T-cell (primary cell): ENCODE measurements at regions not wholly inside any gene's neighbourhood (a gene's known extent, or its start where the extent isn't known, plus 50 kb on each side); places are given as distances from the start of the nearest gene placed in this dataset.

Experiments used
- ATAC-seq, 4 experiments: fragments of 200-7000 bp in 3 of 4; fragments of 150-1000 bp in 1 of 4; cut with Tn5 transposase; replicated peaks in 1 of 4; 1 replicate in 3 of 4; 2 replicates in 1 of 4; pipeline ENCODE4 v1.10.0; 2021; ENCODE audit warnings: moderate library complexity in 3 of 4, mild to moderate bottlenecking in 2 of 4, moderate number of reproducible peaks in 1 of 4
- CTCF ChIA-PET, 2 donors: fragments of 300-600 bp; sonication (Branson Sonifier 250); formaldehyde crosslinking; loops; one replicate each; lab custom pipeline; 2022; ENCODE audit warnings: antibody characterized with exemption in 2 of 2; lab: Charles Lee
- POLR2A ChIA-PET, 2 donors: fragments of 300-600 bp; sonication (Branson Sonifier 250); formaldehyde crosslinking; loops; one replicate each; lab custom pipeline; 2022; ENCODE audit warnings: antibody characterized with exemption in 2 of 2; lab: Charles Lee
- DNase-seq, 35 experiments: peaks; one replicate each; pipeline versions ENCODE4 v3.0.0 to v3.0.0-alpha.2; 2013 to 2023
- H3K27ac ChIP-seq: one replicate; pipeline ENCODE4 v1.5.1; 2013; ENCODE audit warnings: low read length
- H3K27me3 ChIP-seq, 2 experiments: replicated peaks in 1 of 2; 1 replicate in 1 of 2; 2 replicates in 1 of 2; pipeline versions ENCODE4 v1.6.1 to v1.7.0; 2013; ENCODE audit warnings: low read length in 1 of 2, mixed read lengths in 1 of 2; ENCODE audit not compliant: control insufficient read depth in 2 of 2, insufficient read depth in 2 of 2; ENCODE audit errors: extremely low read depth in 1 of 2
- H3K36me3 ChIP-seq, 2 donors: 1 replicate in 1 of 2; 2 replicates in 1 of 2; pipeline versions ENCODE4 v1.6.1 to v1.7.0; 2013; ENCODE audit warnings: low read length in 1 of 2; ENCODE audit not compliant: control insufficient read depth in 2 of 2, insufficient read depth in 1 of 2; ENCODE audit errors: extremely low read depth in 1 of 2
- H3K4me1 ChIP-seq, 2 experiments: 1 replicate in 1 of 2; 2 replicates in 1 of 2; pipeline versions ENCODE4 v1.6.1 to v1.7.0; 2013; ENCODE audit warnings: low read length in 2 of 2, mixed read lengths in 1 of 2; ENCODE audit not compliant: insufficient read depth in 2 of 2, control insufficient read depth in 1 of 2; ENCODE audit errors: extremely low read depth in 1 of 2
- H3K4me3 ChIP-seq, 2 donors: 1 replicate in 1 of 2; 2 replicates in 1 of 2; pipeline versions ENCODE4 v1.5.1 to v1.7.0; 2013; ENCODE audit warnings: mild to moderate bottlenecking in 2 of 2, low read length in 1 of 2, moderate library complexity in 1 of 2; ENCODE audit not compliant: control insufficient read depth in 1 of 2; ENCODE audit errors: extremely low read depth in 1 of 2
- H3K9me3 ChIP-seq: 2 replicates; pipeline ENCODE4 v1.7.0; 2013
- H3K27ac Mint-ChIP-seq, 2 donors: one replicate each; pipeline ENCODE4 v1.8.0; 2020 to 2021; ENCODE audit warnings: mild to moderate bottlenecking in 2 of 2, mixed read lengths in 2 of 2
- H3K27me3 Mint-ChIP-seq, 2 donors: one replicate each; pipeline ENCODE4 v1.8.0; 2021 to 2022; ENCODE audit warnings: mixed read lengths in 2 of 2
- H3K36me3 Mint-ChIP-seq: one replicate; pipeline ENCODE4 v1.8.0; 2021; ENCODE audit warnings: mixed read lengths
- H3K4me1 Mint-ChIP-seq, 3 donors: one replicate each; pipeline ENCODE4 v1.8.0; 2020 to 2022; ENCODE audit warnings: mixed read lengths in 3 of 3, mild to moderate bottlenecking in 1 of 3
- H3K4me3 Mint-ChIP-seq, 3 donors: one replicate each; pipeline ENCODE4 v1.8.0; 2020 to 2022; ENCODE audit warnings: mild to moderate bottlenecking in 3 of 3, mixed read lengths in 3 of 3, moderate library complexity in 3 of 3
- H3K9me3 Mint-ChIP-seq, 3 donors: one replicate each; pipeline ENCODE4 v1.8.0; 2020 to 2022; ENCODE audit warnings: mixed read lengths in 3 of 3
- WGBS: methylation state at CpG from one replicate; pipeline ENCODE4 v1.1.5; 2013; ENCODE audit warnings: missing lambda C conversion rate; ENCODE audit not compliant: insufficient coverage; 5-methylcytosine and 5-hydroxymethylcytosine counted together

GRCh38 chr4:159735281-159736207 is 632.7 kb downstream of the RAPGEF2 start:
- Histone ChIP-seq H3K36me3 (no peaks in the 10 kb centered on the region), H3K27me3 (no peaks in the 10 kb centered on the region), H3K9me3 (no peaks in the 10 kb centered on the region), H3K4me1 (no peaks in the 10 kb centered on the region), H3K27ac (no peak overlapping the region), H3K4me3 (no peak overlapping the region)
- CTCF ChIA-PET, result no interaction called here
- Mint-ChIP-seq H3K27ac (no peak overlapping the region), H3K9me3 (peaks cover 0 to 5% (median 3%) of the 10 kb centered on the region in 3 donors), H3K27me3 (no peaks in the 10 kb centered on the region), H3K4me1 (no peaks in the 10 kb centered on the region), H3K4me3 (no peak overlapping the region), H3K36me3 (no peaks in the 10 kb centered on the region)
- DNase-seq, result no peak
- ATAC-seq, result no peak
- WGBS, result 74% methylated on average over 3 of the region's 6 CpGs
- POLR2A ChIA-PET, result no interaction called here

DNA sequence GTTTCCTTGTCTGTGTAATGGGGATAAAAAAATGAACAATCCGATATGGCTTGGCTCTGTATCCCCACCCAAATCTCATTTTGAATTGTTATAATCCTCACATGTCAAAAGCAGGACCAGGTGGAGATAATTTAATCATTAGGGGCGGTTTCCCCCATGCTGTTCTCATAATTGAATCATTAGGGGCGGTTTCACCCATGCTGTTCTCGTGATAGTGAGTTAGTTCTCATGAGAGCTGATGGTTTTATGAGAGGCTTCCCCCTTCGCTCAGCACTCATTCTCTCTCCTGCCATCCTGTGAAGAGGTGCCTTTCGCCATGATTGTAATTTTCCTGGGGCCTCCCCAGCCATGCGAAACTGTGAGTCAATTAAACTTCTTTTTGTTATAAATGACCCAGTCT is 633.5 kb downstream of the RAPGEF2 start:
- Histone ChIP-seq H3K9me3 (no peaks in the 10 kb centered on the region), H3K4me3 (no peak overlapping the region), H3K4me1 (no peaks in the 10 kb centered on the region), H3K27ac (no peak overlapping the region), H3K27me3 (no peaks in the 10 kb centered on the region), H3K36me3 (no peaks in the 10 kb centered on the region)
- Mint-ChIP-seq H3K4me1 (no peaks in the 10 kb centered on the region), H3K9me3 (peaks cover 4 to 12% (median 10%) of the 10 kb centered on the region in 3 donors), H3K4me3 (no peak overlapping the region), H3K36me3 (no peaks in the 10 kb centered on the region), H3K27ac (no peak overlapping the region), H3K27me3 (no peaks in the 10 kb centered on the region)
- POLR2A ChIA-PET, result no interaction called here
- ATAC-seq, result no peak
- CTCF ChIA-PET, result interaction anchor here in 1 of 2 donors (0.6 kb wide), 1 partner anchor 18 kb away, joined by 3 read pairs; no protein-coding TSS in a partner anchor
- WGBS, result no CpG with 5 or more reads among the region's 7 CpGs
- DNase-seq, result no peak

DNA sequence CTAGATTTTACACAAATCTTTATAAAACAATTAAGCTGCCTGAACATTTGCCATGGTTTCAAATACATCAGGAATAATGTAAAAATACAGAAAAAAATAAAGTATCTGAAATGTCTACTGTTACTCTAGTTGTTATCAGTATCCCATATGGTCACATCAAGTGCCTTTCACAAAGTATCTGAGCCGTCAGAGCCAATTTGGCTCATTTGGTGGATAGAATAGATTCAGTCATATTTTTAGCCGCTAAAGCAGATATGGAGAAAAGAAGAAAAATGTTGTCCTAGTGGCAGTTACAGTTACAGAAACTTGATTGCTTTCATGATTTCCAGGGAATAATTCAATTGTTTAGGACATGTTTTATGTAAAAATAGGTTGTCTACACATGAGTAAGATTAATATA is 641.1 kb downstream of the RAPGEF2 start:
- DNase-seq (no peak), ATAC-seq (no peak)
- Mint-ChIP-seq H3K4me3 (no peak overlapping the region), H3K27ac (no peak overlapping the region), H3K36me3 (no peaks in the 10 kb centered on the region), H3K27me3 (no peaks in the 10 kb centered on the region), H3K4me1 (no peaks in the 10 kb centered on the region), H3K9me3 (peaks cover 15 to 25% (median 24%) of the 10 kb centered on the region in 3 donors)
- no peak overlapping the region for H3K27ac ChIP-seq
- H3K9me3 ChIP-seq, result no peaks in the 10 kb centered on the region
- CTCF ChIA-PET, result no interaction called here
- no peak overlapping the region for H3K4me3 ChIP-seq
- H3K36me3 ChIP-seq, result no peaks in the 10 kb centered on the region
- POLR2A ChIA-PET, result no interaction called here
- 0% methylated on average over 1 of the region's 2 CpGs for WGBS
- H3K4me1 ChIP-seq, result no peaks in the 10 kb centered on the region
- H3K27me3 ChIP-seq, result no peaks in the 10 kb centered on the region

GRCh38 chr4:159747983-159748382 is 645.1 kb downstream of the RAPGEF2 start:
- Mint-ChIP-seq H3K4me1 (no peaks in the 10 kb centered on the region), H3K9me3 (peaks cover 4 to 11% (median 9%) of the 10 kb centered on the region in 3 donors), H3K36me3 (no peaks in the 10 kb centered on the region), H3K4me3 (no peak overlapping the region), H3K27ac (no peak overlapping the region), H3K27me3 (no peaks in the 10 kb centered on the region)
- H3K9me3 ChIP-seq, result no peaks in the 10 kb centered on the region
- H3K36me3 ChIP-seq, result no peaks in the 10 kb centered on the region
- no peaks in the 10 kb centered on the region for H3K27me3 ChIP-seq
- POLR2A ChIA-PET, result no interaction called here
- CTCF ChIA-PET, result no interaction called here
- H3K4me1 ChIP-seq, result no peaks in the 10 kb centered on the region
- no peak overlapping the region for H3K27ac ChIP-seq
- H3K4me3 ChIP-seq, result no peak overlapping the region
- DNase-seq (no peak), ATAC-seq (no peak)
- 72% methylated on average over 3 of the region's 3 CpGs for WGBS

- ChIA-PET POLR2A (no interaction called here), CTCF (no interaction called here)
- Histone ChIP-seq H3K4me3 (no peak overlapping the region), H3K36me3 (no peaks in the 10 kb centered on the region), H3K4me1 (no peaks in the 10 kb centered on the region), H3K27me3 (no peaks in the 10 kb centered on the region), H3K27ac (no peak overlapping the region), H3K9me3 (no peaks in the 10 kb centered on the region)
- Mint-ChIP-seq H3K4me3 (no peak overlapping the region), H3K9me3 (peaks cover 7 to 20% (median 8%) of the 10 kb centered on the region in 3 donors), H3K36me3 (no peaks in the 10 kb centered on the region), H3K4me1 (no peaks in the 10 kb centered on the region), H3K27ac (no peak overlapping the region), H3K27me3 (no peaks in the 10 kb centered on the region)
- ATAC-seq, result no peak
- no peak for DNase-seq
Observed at GRCh38 chr4:159748834-159749444, 646.1 kb downstream of the RAPGEF2 start.

DNA sequence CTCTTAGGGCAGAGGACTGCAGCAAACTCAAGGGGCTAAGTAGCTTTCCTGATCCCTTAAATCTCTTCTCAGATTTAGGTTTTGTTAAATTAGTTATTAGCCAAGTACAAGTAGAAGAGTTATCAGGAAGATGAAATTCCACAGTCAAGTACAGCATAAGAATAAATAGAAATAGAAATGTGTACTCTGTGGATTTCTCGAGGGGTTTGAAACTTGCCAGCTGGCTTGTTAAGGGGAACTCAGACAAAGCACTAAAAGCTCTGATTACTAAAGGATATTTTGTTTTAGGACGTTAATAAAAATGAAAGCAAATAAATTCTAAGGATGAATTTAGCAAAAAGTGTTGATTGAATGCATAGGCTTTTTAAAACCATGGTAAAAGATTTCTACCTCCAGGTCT is 654.6 kb downstream of the RAPGEF2 start:
- Mint-ChIP-seq H3K36me3 (no peaks in the 10 kb centered on the region), H3K4me1 (no peaks in the 10 kb centered on the region), H3K27ac (no peak overlapping the region), H3K4me3 (no peak overlapping the region), H3K27me3 (no peaks in the 10 kb centered on the region), H3K9me3 (peaks cover 7 to 23% (median 12%) of the 10 kb centered on the region in 3 donors)
- POLR2A ChIA-PET, result no interaction called here
- H3K4me1 ChIP-seq, result no peaks in the 10 kb centered on the region
- CTCF ChIA-PET, result no interaction called here
- no peaks in the 10 kb centered on the region for H3K9me3 ChIP-seq
- WGBS, result no CpG with 5 or more reads among the region's 2 CpGs
- H3K36me3 ChIP-seq, result no peaks in the 10 kb centered on the region
- H3K4me3 ChIP-seq, result no peak overlapping the region
- no peak overlapping the region for H3K27ac ChIP-seq
- H3K27me3 ChIP-seq, result no peaks in the 10 kb centered on the region
- no peak for ATAC-seq
- no peak for DNase-seq
